ENCODE measurements at regions not wholly inside any gene's neighbourhood (a gene's known extent, or its start where the extent isn't known, plus 50 kb on each side); places are given as distances from the start of the nearest gene placed in this dataset.
"Not testable (repeated sequence)": the region's sequence is repeated elsewhere in the genome, so short reads cannot be mapped to it uniquely, and the experiment has no call there.

GRCh38 chr5:154647114-154647760 lies 107.9 kb upstream of the LARP1 start:
- Histone ChIP-seq H3K36me3 (no peaks in the 10 kb centered on the region), H3K4me3 (peak overlapping the region in 6 of 10 experiments; percentile 26 to 47 (median 38); a peak in 12 of 20 replicates), H3K27me3 (peaks cover 34 to 47% (median 42%) of the 10 kb centered on the region in 11 experiments), H3K4me1 (peaks cover 10 to 31% (median 22%) of the 10 kb centered on the region in 10 experiments; a peak in 18 of 20 replicates), H4K20me1 (peaks cover 0 to 11% (median 0%) of the 10 kb centered on the region in 11 experiments; a peak in 3 of 22 replicates), H3K9ac (peak overlapping the region in 2 of 11 experiments; percentile 21 to 44; a peak in 1 of 22 replicates), H3K9me3 (replicated peaks in 1 of 11) (peaks cover 6 to 18% (median 13%) of the 10 kb centered on the region in 11 experiments; a peak in 21 of 22 replicates), H3K27ac (no peak overlapping the region), H3K4me2 (peak overlapping the region; percentile 11 to 90 (median 45))
- no peak for TF ChIP-seq Cebpa-rat (IDR thresholded peaks at IDR 0.05)

DNA sequence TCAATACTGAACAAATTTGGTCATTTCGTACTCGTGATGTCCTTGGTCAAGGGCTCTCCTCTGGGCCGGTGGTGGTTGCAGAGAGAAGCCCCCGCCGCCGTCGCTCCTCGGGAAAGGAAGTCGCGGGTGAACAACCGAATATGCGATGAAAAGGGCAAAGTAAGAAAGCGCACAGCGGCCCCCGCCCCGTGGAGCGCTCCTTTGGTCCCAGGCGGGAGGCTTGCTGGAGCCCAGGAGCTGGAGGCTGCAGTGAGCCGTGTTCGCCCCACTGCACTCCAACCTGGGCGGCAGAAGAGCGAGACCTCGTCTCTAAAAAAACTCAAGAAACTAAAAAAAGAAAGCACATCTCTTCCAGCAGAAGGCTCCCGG lies 108.4 kb upstream of the LARP1 start:
- peaks cover 6 to 18% (median 13%) of the 10 kb centered on the region in 11 experiments; a peak in 21 of 22 replicates for H3K9me3 ChIP-seq (replicated peaks in 1 of 11)
- H4K20me1 ChIP-seq: peaks cover 0 to 11% (median 0%) of the 10 kb centered on the region in 11 experiments; a peak in 3 of 22 replicates
- TF ChIP-seq Cebpa-rat (IDR thresholded peaks at IDR 0.05): no peak
- H3K27ac ChIP-seq: no peak overlapping the region
- peak overlapping the region in 6 of 10 experiments; percentile 26 to 47 (median 38); a peak in 12 of 20 replicates for H3K4me3 ChIP-seq
- H3K36me3 ChIP-seq: no peaks in the 10 kb centered on the region
- H3K9ac ChIP-seq: peak overlapping the region in 2 of 11 experiments; percentile 21 to 44; a peak in 1 of 22 replicates
- H3K4me2 ChIP-seq: peak overlapping the region; percentile 11 to 90 (median 45)
- H3K4me1 ChIP-seq: peaks cover 10 to 31% (median 22%) of the 10 kb centered on the region in 10 experiments; a peak in 18 of 20 replicates
- H3K27me3 ChIP-seq: peaks cover 34 to 47% (median 42%) of the 10 kb centered on the region in 11 experiments

- peaks cover 10 to 31% (median 22%) of the 10 kb centered on the region in 10 experiments; a peak in 18 of 20 replicates for H3K4me1 ChIP-seq
- TF ChIP-seq Cebpa-rat (IDR thresholded peaks at IDR 0.05): no peak
- peaks cover 6 to 18% (median 13%) of the 10 kb centered on the region in 11 experiments; a peak in 21 of 22 replicates for H3K9me3 ChIP-seq (replicated peaks in 1 of 11)
- H3K4me3 ChIP-seq: no peak overlapping the region
- no peaks in the 10 kb centered on the region for H3K36me3 ChIP-seq
- peaks cover 0 to 11% (median 0%) of the 10 kb centered on the region in 11 experiments; a peak in 3 of 22 replicates for H4K20me1 ChIP-seq
- H3K4me2 ChIP-seq: no peak overlapping the region
- H3K27ac ChIP-seq: no peak overlapping the region
- no peak overlapping the region for H3K9ac ChIP-seq
- H3K27me3 ChIP-seq: peaks cover 34 to 47% (median 42%) of the 10 kb centered on the region in 11 experiments
These were observed 110.3 kb upstream of the LARP1 start for GRCh38 chr5:154644745-154645411.

- Histone ChIP-seq H4K20me1 (peaks cover 0 to 10% (median 0%) of the 10 kb centered on the region in 11 experiments; a peak in 3 of 22 replicates), H3K27me3 (peaks cover 21 to 29% (median 26%) of the 10 kb centered on the region in 11 experiments), H3K4me3 (no peak overlapping the region), H3K27ac (no peak overlapping the region), H3K9me3 (replicated peaks in 1 of 11) (peaks cover 6 to 18% (median 13%) of the 10 kb centered on the region in 11 experiments; a peak in 21 of 22 replicates), H3K9ac (no peak overlapping the region), H3K4me2 (no peak overlapping the region), H3K36me3 (no peaks in the 10 kb centered on the region), H3K4me1 (peaks cover 10 to 12% (median 11%) of the 10 kb centered on the region in 10 experiments; a peak in 18 of 20 replicates)
- no peak for TF ChIP-seq Cebpa-rat (IDR thresholded peaks at IDR 0.05)
These were observed 112.5 kb upstream of the LARP1 start for GRCh38 chr5:154642499-154643245.

GRCh38 chr5:154640213-154640831 lies 114.9 kb upstream of the LARP1 start:
- H3K4me3 ChIP-seq, H3K4me1 ChIP-seq, H3K36me3 ChIP-seq, H3K9ac ChIP-seq, H3K27ac ChIP-seq, H3K27me3 ChIP-seq, H4K20me1 ChIP-seq, H3K4me2 ChIP-seq: not testable (repeated sequence)
- peaks cover 6 to 18% (median 13%) of the 10 kb centered on the region in 11 experiments; a peak in 21 of 22 replicates for H3K9me3 ChIP-seq (replicated peaks in 1 of 11)

GRCh38 chr5:154636786-154637185 lies 118.4 kb upstream of the LARP1 start:
- H3K9me3 ChIP-seq (replicated peaks in 1 of 11); H3K4me1 ChIP-seq; H3K27me3 ChIP-seq; H3K27ac ChIP-seq; H3K9ac ChIP-seq; H3K4me2 ChIP-seq; H3K4me3 ChIP-seq; H4K20me1 ChIP-seq; H3K36me3 ChIP-seq: not testable (repeated sequence)

DNA sequence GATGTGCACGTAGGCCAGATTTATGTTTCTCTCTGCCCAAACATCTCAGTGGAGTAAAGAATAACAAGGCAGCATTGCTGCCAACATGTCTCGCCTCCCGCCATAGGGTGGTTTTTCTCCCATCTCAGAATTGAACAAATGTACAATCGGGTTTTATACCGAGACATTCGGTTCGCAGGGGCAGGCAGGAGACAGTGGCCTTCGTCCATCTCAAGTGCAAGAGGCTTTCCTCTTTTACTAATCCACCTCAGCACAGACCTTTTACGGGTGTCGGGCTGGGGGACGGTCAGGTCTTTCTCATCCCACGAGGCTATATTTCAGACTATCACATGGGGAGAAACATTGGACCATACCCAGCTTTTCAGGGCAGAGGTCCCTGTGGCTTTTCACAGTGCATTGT lies 118.9 kb upstream of the LARP1 start:
- H3K36me3 ChIP-seq; H3K4me1 ChIP-seq; H3K4me2 ChIP-seq; H3K27me3 ChIP-seq; H3K4me3 ChIP-seq; H4K20me1 ChIP-seq; H3K9ac ChIP-seq; H3K27ac ChIP-seq; H3K9me3 ChIP-seq (replicated peaks in 1 of 11): not testable (repeated sequence)

DNA sequence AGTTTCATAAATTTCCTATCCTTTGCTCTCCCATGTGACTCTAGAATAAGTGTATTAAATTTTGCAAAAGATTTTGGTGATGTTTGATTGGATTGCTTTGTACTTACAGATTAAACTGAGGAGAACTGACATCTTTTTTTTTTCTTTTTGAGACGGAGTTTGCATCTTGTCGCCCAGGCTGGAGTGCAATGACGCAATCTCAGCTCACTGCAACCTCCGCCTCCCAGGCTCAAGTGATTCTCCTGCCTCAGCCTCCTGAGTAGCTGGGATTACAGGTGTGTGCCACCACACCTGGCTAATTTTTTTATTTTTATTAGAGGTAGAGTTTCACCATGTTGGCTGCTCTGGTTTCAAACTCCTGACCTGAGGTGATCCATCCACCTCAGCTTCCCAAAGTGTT lies 121.4 kb upstream of the LARP1 start:
- peak in 1 of 11 experiments; percentile 51; a peak in 2 of 22 replicates for TF ChIP-seq Cebpa-rat (IDR thresholded peaks at IDR 0.05)
- H4K20me1 ChIP-seq; H3K27ac ChIP-seq; H3K9ac ChIP-seq; H3K9me3 ChIP-seq (replicated peaks in 1 of 11); H3K4me2 ChIP-seq; H3K4me3 ChIP-seq; H3K27me3 ChIP-seq; H3K4me1 ChIP-seq; H3K36me3 ChIP-seq: not testable (repeated sequence)

GRCh38 chr5:154631141-154631540 lies 124.0 kb upstream of the LARP1 start:
- H3K9ac ChIP-seq: no peak overlapping the region
- H3K36me3 ChIP-seq: no peaks in the 10 kb centered on the region
- TF ChIP-seq Cebpa-rat (IDR thresholded peaks at IDR 0.05): no peak
- H3K4me3 ChIP-seq: no peak overlapping the region
- H3K4me2 ChIP-seq: no peak overlapping the region
- no peaks in the 10 kb centered on the region for H3K4me1 ChIP-seq
- H3K9me3 ChIP-seq (replicated peaks in 1 of 11): no peaks in the 10 kb centered on the region
- no peaks in the 10 kb centered on the region for H4K20me1 ChIP-seq
- H3K27ac ChIP-seq: no peak overlapping the region
- no peaks in the 10 kb centered on the region for H3K27me3 ChIP-seq
